ENCODE measurements at regions not wholly inside any gene's neighbourhood (a gene's known extent, or its start where the extent isn't known, plus 50 kb on each side); places are given as distances from the start of the nearest gene placed in this dataset.

DNA sequence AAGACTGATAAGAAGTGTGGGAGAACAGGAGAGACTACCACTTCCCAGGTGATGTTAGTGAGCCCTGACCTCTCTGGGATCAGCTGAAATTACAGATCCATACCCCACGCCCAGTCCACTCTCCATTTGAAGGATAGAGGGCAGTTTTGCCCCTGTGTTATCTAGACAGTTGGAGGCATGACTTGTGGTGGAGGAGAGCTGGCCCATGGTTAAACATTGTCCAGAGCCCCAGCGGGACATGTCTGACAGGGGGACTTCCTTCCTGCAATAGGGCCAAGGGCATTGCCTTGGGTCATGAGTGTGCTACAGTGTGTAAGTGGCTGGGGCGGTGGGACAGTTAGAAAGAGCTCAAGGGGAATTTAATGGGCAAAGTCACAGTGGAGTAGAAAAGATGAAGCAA, 181.1 kb downstream of the MID1IP1 start:
- H3K9me3 ChIP-seq (replicated peaks; ENCODE audit: control insufficient read depth, insufficient read depth, low read depth, low read length) = no peaks in the 10 kb centered on the region
- FAIRE-seq = no peak
- TF ChIP-seq ZNF668 (CRISPR knock-in tag; IDR thresholded peaks at IDR 0.05) = no peak
- TF ChIP-seq, protein P1, sequence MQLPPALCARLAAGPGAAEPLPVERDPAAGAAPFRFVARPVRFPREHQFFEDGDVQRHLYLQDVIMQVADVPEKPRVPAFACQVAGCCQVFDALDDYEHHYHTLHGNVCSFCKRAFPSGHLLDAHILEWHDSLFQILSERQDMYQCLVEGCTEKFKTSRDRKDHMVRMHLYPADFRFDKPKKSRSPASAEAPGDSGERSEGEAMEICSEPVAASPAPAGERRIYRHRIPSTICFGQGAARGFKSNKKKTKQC (CRISPR knock-in tag; IDR thresholded peaks at IDR 0.05) = no peak
- TF ChIP-seq, protein P2, sequence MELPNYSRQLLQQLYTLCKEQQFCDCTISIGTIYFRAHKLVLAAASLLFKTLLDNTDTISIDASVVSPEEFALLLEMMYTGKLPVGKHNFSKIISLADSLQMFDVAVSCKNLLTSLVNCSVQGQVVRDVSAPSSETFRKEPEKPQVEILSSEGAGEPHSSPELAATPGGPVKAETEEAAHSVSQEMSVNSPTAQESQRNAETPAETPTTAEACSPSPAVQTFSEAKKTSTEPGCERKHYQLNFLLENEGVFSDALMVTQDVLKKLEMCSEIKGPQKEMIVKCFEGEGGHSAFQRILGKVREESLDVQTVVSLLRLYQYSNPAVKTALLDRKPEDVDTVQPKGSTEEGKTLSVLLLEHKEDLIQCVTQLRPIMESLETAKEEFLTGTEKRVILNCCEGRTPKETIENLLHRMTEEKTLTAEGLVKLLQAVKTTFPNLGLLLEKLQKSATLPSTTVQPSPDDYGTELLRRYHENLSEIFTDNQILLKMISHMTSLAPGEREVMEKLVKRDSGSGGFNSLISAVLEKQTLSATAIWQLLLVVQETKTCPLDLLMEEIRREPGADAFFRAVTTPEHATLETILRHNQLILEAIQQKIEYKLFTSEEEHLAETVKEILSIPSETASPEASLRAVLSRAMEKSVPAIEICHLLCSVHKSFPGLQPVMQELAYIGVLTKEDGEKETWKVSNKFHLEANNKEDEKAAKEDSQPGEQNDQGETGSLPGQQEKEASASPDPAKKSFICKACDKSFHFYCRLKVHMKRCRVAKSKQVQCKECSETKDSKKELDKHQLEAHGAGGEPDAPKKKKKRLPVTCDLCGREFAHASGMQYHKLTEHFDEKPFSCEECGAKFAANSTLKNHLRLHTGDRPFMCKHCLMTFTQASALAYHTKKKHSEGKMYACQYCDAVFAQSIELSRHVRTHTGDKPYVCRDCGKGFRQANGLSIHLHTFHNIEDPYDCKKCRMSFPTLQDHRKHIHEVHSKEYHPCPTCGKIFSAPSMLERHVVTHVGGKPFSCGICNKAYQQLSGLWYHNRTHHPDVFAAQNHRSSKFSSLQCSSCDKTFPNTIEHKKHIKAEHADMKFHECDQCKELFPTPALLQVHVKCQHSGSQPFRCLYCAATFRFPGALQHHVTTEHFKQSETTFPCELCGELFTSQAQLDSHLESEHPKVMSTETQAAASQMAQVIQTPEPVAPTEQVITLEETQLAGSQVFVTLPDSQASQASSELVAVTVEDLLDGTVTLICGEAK (IDR thresholded peaks at IDR 0.05) = no peak
- TF ChIP-seq, protein P2 (CRISPR knock-in tag; IDR thresholded peaks at IDR 0.05) = no peak
- peaks cover 0 to 7% of the 10 kb centered on the region in 2 experiments; a peak in 3 of 5 replicates for H3K4me1 ChIP-seq (replicated peaks in 1 of 2; ENCODE audit: control insufficient read depth in 2 of 2, insufficient read depth in 2 of 2, low read length in 2 of 2)
- no TSS peak for BruUV-seq (replicated peaks)
- H3K79me2 ChIP-seq (ENCODE audit: control insufficient read depth, insufficient read depth, low read length) = no peaks in the 10 kb centered on the region
- no peak overlapping the region for H3K4me3 ChIP-seq
- H4K20me1 ChIP-seq (replicated peaks; ENCODE audit: control insufficient read depth, insufficient read depth, low read length) = no peaks in the 10 kb centered on the region
- no peak for DNase-seq (ENCODE audit: extremely low read depth in 1 of 4, low spot score in 3 of 4)
- 23% methylated on average over 2 of the region's 3 CpGs for WGBS (ENCODE audit: insufficient coverage, low coverage, missing lambda C conversion rate)
- H3K27ac ChIP-seq (ENCODE audit: extremely low read depth, low read depth, low read length) = no peak overlapping the region
- ChIA-PET POLR2A (interaction anchor here (1.6 kb wide), 1 partner anchor 212 kb away, joined by 3 read pairs; no protein-coding TSS in a partner anchor), CTCF (ENCODE audit: low intra/inter-chr PET ratio) (no interaction called here)
- H3K4me2 ChIP-seq (ENCODE audit: insufficient read depth, low read length) = no peak overlapping the region
- no peaks in the 10 kb centered on the region for H3K36me3 ChIP-seq (ENCODE audit: control insufficient read depth, insufficient read depth, low read length)
- no peak overlapping the region for H3K9ac ChIP-seq (ENCODE audit: insufficient read depth in 1 of 2, low read depth in 2 of 2, low read length in 2 of 2)
- no peak for ATAC-seq
- no peaks in the 10 kb centered on the region for H3K9me1 ChIP-seq (ENCODE audit: control insufficient read depth, insufficient read depth, low read length)
- intact Hi-C loops (cut with micrococcal nuclease) = no loop called here
- H2AFZ ChIP-seq (ENCODE audit: low read depth, low read length) = no peak overlapping the region
- in situ Hi-C loops (cut with MboI) = loop anchor here (10.0 kb wide), 1 partner anchor 218 kb away; no protein-coding TSS in a partner anchor
- H3K27me3 ChIP-seq (ENCODE audit: control insufficient read depth in 2 of 2, insufficient read depth in 2 of 2, low read length in 2 of 2) = no peaks in the 10 kb centered on the region
